ENCODE measurements at regions not wholly inside any gene's neighbourhood (a gene's known extent, or its start where the extent isn't known, plus 50 kb on each side); places are given as distances from the start of the nearest gene placed in this dataset.

GRCh38 chrX:37943554-37944344 lies 62.6 kb upstream of the SYTL5 start:
- no peaks in the 10 kb centered on the region for H3K4me1 Mint-ChIP-seq (ENCODE audit: low read depth)
- H3K4me3 Mint-ChIP-seq (ENCODE audit: low read depth) = no peak overlapping the region
- no peaks in the 10 kb centered on the region for H3K36me3 Mint-ChIP-seq (ENCODE audit: low read depth)
- no peaks in the 10 kb centered on the region for H3K9me3 Mint-ChIP-seq
- intact Hi-C loops (cut with micrococcal nuclease) = no loop called here
- no peak overlapping the region for H3K27ac Mint-ChIP-seq
- no peak for DNase-seq (ENCODE audit: low spot score)
- H3K27me3 Mint-ChIP-seq (ENCODE audit: low read depth) = peaks cover 5% of the 10 kb centered on the region

- Mint-ChIP-seq H3K27me3 (ENCODE audit: low read depth) (peaks cover 7% of the 10 kb centered on the region), H3K4me1 (ENCODE audit: low read depth) (no peaks in the 10 kb centered on the region), H3K27ac (no peak overlapping the region), H3K36me3 (ENCODE audit: low read depth) (no peaks in the 10 kb centered on the region), H3K9me3 (no peaks in the 10 kb centered on the region), H3K4me3 (ENCODE audit: low read depth) (no peak overlapping the region)
- no peak for DNase-seq (ENCODE audit: low spot score)
- intact Hi-C loops (cut with micrococcal nuclease) = no loop called here
Observed at GRCh38 chrX:37946197-37946596, 60.2 kb upstream of the SYTL5 start.

GRCh38 chrX:37955273-37955672 lies 51.1 kb upstream of the SYTL5 start:
- Mint-ChIP-seq H3K27me3 (ENCODE audit: low read depth) (peaks cover 4% of the 10 kb centered on the region), H3K9me3 (no peaks in the 10 kb centered on the region), H3K27ac (no peak overlapping the region), H3K36me3 (ENCODE audit: low read depth) (no peaks in the 10 kb centered on the region), H3K4me3 (ENCODE audit: low read depth) (no peak overlapping the region), H3K4me1 (ENCODE audit: low read depth) (peaks cover 2% of the 10 kb centered on the region)
- no peak for DNase-seq (ENCODE audit: low spot score)
- intact Hi-C loops (cut with micrococcal nuclease) = no loop called here

GRCh38 chrX:37956223-37956622 lies 50.1 kb upstream of the SYTL5 start:
- H3K9me3 Mint-ChIP-seq = no peaks in the 10 kb centered on the region
- no peak overlapping the region for H3K4me3 Mint-ChIP-seq (ENCODE audit: low read depth)
- intact Hi-C loops (cut with micrococcal nuclease) = no loop called here
- H3K36me3 Mint-ChIP-seq (ENCODE audit: low read depth) = no peaks in the 10 kb centered on the region
- H3K4me1 Mint-ChIP-seq (ENCODE audit: low read depth) = peaks cover 3% of the 10 kb centered on the region
- DNase-seq (ENCODE audit: low spot score) = no peak
- no peak overlapping the region for H3K27ac Mint-ChIP-seq
- peaks cover 3% of the 10 kb centered on the region for H3K27me3 Mint-ChIP-seq (ENCODE audit: low read depth)

Measured in activated T-helper 2 cell treated with anti-CD3 and anti-CD28 coated beads, Interferon-gamma antibody, Interleukin-2, Interleukin-4, amounts not matched to agents 10 μg/mL and 5 μg/mL and 100 μg/mL, durations not matched to agents 14 hours and 24 hours and 36 hours (primary cell).